ENCODE measurements at regions not wholly inside any gene's neighbourhood (a gene's known extent, or its start where the extent isn't known, plus 50 kb on each side); places are given as distances from the start of the nearest gene placed in this dataset.

GRCh38 chr2:239537633-239538356 lies 137.0 kb upstream of the HDAC4 start:
- DNase-seq (ENCODE audit: low read depth in 2 of 2), result no peak

DNA sequence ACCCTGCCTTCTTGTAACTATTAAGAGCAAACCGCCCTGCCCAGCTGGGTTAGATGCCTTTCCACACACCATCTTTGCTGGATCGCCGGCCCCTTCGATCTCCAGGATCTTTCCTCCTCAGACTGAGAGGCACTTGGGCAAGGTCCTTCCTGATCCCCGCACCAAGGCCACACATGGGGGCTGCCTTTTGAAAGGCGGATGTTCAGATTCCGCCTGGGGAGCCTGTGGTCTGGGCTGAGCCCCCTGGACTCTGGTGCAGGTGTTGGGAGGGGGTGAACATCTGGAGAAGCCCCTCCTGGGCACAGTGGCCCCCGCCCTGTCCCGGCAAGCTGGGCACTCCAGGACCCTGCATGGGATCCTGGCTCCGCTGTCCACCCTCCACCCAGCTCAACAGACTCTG lies 135.4 kb upstream of the HDAC4 start:
- no peak for DNase-seq (ENCODE audit: low read depth in 2 of 2)

GRCh38 chr2:239535413-239536144 lies 134.8 kb upstream of the HDAC4 start:
- no peak for DNase-seq (ENCODE audit: low read depth in 2 of 2)

DNA sequence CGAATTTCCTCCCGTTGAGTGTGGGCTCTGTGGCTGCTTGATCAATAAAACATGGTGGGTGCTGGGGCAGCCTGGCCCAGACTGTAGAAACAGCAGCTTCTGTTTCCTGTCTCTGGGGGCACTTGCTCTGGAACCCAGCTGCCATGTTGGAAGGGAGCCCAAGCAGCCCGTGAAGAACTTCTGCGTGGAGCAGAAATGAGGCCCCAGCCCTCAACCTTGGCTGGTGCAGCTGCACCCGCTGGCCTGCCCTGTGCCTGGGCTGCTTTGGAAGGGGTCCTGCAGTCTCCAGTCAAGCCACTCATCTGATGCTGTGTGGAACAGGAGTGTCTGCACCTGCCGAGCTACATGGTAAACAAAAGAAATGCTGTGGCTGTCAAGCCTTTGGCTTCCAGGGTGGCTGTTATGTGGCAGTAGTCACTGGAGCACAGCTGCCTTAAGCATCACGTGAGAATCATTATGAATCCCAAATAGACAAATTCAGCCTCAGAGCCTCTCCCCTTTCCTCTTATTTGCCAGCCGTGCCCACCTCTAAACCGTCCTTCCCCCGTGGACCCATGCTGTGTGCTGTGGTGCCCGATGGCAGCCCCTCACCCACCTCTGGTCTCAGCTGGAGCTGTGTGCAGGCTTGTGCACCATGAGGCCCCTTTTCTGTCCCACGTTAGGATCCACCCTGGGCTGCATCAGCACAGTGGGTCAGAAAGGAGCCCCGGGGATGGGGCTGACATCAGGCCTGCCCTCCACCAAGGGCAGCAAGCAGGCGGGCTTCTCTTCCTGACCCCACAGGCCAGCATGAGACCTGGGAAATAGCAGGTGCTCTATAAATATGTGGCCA lies 134.0 kb upstream of the HDAC4 start:
- DNase-seq (ENCODE audit: low read depth in 2 of 2), result no peak

GRCh38 chr2:239533569-239534316 lies 132.9 kb upstream of the HDAC4 start:
- DNase-seq (ENCODE audit: low read depth in 2 of 2), result no peak

- no peak for DNase-seq (ENCODE audit: low read depth in 2 of 2)
Measured at GRCh38 chr2:239532859-239533258, 132.0 kb upstream of the HDAC4 start.

DNA sequence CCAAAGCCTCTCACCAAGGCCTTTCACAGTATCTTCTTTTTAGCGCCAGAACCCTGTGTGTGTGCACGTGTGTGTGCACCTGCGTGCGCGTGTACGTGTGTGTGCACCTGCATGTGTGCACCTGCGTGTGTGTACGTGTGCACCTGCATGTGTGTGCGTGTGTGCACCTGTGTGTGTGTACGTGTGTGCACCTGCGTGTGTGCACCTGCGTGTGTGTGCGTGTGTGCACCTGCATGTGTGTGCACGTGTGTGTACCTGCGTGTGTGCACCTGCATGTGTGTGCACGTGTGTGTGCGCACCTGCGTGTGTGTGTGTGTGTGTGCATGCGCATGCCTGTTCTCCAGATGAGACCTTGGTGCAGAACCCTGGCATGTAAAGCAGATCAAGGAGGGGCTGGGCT lies 131.4 kb upstream of the HDAC4 start:
- no peak for DNase-seq (ENCODE audit: low read depth in 2 of 2)

DNA sequence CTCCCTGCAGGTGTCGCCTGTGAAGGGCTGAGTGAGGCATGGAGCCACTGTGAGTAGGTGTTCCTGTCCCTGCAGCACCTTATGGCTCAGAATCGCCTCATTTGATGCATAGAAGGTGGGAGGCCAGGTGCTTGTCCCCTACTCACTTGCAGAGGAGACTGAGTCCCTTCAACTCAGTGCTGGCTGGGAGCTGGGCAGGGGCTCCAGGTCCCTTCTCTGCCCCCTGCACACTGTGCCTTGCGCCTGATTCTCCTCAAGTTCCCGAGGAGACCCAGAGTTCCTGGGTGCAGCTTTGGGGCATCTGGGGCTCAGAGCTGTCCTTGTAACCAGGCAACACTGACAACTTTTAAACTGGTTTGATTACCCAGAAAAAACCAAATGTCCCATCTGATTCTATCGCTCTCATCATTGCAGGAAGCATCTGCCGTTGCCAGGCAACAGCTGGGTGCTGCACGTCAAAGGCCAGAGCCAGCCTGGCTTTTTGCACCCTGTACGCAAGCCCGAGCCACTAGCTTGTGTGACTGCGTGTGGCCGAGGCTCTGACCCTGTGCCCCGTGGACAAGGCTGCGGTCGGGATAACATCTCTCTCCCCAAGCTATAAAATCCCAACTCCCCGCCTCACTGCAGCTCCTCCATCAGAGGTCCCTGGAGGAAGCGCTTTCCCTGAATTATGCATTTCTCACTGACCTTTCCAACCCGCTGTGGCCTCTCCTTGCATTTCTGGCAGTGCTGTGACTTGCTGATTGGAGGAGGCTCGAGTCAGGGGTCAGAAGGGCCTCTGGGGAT lies 130.8 kb upstream of the HDAC4 start:
- no peak for DNase-seq (ENCODE audit: low read depth in 2 of 2)

DNA sequence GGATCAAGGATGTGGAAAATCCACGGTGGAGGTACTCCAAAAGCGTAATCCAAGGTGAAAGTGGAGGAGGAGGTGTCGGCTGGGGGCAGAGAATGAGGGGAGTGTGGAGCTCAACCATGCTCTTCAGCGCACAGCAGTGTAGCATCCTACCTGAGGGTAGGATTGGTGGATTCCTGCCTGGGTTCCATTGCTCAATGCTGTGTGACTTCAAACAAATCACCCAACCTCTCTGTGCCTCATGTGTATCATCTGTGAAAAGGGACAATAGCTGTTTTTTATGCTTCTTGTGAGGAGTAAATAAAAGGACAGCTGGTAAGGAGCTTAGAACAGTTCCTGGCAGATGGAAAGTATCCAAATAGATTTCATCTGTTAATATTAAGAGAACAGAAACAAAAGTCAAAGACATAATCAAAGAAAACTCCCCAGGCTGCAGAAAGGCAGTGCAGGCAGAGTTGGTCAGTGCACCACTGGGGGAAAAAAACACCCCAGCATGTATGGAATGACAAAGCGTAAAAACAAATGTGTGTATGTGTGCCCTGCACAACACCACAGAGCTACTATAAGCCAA lies 130.0 kb upstream of the HDAC4 start:
- DNase-seq (ENCODE audit: low read depth in 2 of 2), result no peak

DNA sequence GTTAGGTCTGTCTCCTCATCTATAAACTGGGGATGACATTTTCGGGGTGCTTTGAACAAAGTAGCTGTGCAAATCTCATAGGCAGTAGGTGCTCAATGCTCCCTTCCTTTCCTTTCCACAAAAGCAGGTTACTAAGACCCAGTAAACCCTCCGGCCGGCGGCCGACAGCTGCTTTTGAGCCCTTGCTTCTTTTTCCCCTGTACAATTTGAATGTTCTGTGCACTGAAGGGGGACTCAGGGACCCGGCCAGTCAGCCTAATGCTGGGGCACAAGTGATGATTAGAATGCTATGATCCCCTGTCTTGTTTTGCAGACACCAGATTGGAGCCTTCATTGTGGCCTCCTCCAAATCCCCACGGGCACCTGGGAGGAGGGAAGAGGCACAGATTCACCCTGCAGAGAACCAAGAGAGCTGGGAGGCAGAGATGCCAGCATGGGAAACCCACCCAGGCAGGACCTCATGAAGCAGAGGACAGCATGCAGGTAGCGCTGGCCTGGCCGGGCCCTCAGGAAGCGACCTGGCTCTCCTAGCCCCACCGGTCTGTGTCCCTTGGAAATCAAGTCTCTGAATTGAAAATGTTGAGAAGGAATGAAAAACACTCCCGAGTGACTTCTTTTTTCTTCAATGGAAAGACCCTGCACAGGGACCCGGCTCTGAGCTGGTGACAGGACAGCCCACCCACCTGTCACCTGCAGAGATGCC lies 128.6 kb upstream of the HDAC4 start:
- no peak for DNase-seq (ENCODE audit: low read depth in 2 of 2)

GRCh38 chr2:239528883-239529282 lies 128.1 kb upstream of the HDAC4 start:
- DNase-seq (ENCODE audit: low read depth in 2 of 2), result no peak

DNA sequence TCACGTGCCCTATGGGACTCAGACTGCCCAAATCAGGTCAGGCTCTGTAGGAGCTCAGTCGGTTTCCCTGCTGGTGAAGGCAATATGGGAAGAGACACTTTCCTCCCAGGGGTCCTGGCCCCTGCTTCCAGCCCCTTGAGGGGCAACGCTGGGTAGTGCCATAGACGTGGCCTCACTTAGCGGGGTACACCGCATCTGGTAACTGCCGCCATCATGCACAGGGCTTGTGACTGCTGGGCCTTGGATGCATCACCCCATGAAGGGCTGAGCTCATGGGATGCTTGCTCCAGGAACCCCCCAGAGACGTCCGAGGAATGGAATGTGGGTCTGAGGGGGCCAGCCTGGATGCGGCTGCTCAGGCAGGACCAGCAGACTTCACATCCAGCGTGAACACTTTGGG lies 127.3 kb upstream of the HDAC4 start:
- no peak for DNase-seq (ENCODE audit: low read depth in 2 of 2)

DNA sequence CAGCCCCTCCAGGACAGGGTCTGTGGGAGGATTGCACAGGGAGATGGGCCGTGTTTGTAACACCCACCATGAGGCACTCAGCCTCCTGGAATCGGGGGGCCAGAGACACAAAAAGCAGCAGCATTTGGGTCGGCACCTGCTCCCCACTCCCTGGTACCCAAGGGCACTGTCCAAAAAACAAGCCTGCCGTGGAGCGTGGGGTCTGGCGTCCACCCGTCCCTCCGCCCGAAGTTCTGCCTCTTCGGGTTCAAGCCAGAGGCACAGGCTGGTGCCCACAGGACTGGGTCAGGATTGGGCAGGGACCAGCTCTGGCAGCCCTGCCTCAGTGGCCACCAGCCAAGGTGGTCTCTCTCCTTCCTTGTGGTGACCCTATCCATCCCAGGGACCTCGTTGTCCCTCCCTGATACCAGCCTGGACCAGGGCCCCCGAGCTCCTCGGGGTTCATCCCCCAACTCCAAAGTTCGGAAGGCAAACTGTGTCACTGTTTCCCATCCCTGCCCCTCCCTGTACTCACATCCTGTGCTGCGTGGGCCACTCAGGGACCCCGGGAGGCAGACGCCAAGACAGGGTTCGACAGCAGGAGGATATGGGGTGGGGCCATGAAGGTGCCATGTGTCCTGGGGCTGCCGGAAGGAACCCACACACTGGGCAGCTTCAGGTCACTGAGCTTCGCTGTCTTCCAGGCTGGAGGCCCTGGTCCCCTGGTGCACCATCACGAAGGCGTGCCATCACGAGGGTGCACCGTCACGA lies 126.0 kb upstream of the HDAC4 start:
- DNase-seq (ENCODE audit: low read depth in 2 of 2), result no peak

DNA sequence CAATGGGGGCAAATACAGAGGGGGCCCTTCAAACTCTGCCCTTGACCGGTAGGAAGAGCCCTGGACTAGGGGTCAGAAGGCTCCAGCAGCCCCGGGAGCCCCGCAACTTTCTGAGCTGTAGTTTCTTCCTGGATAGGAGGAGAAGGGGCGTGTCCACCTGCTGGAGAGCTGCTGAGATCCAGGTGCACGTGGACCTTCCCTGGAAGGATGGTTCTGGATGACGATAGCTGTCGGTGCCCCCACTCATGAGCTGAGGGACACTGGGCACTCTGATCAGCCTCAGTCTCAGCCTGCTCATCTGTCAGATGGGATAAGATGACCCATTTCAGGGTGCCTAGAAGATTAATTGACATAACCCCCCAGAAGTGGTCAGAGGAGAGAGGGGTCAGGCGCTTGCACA lies 125.2 kb upstream of the HDAC4 start:
- no peak for DNase-seq (ENCODE audit: low read depth in 2 of 2)

DNA sequence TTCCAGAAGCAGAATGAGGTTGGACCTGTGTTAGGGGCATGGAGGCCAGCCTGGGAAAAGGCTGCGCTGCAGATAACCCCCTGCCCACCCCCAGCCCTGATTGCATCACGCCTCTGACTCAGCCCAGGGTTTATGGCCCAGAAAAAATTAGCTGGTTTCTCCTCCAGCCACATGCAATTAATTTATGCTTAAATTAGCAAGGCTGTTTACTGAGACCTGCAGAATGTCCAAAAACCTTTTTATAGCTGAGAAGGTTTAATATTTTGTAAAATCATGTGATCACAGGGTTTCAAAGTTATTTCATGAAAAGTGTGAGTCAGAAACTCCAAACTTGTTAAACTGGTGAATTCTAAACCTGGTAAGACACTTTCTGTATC lies 123.1 kb upstream of the HDAC4 start:
- DNase-seq (ENCODE audit: low read depth in 2 of 2), result no peak

- DNase-seq (ENCODE audit: low read depth in 2 of 2), result no peak
Measured at GRCh38 chr2:239523147-239523953, 122.5 kb upstream of the HDAC4 start.

DNA sequence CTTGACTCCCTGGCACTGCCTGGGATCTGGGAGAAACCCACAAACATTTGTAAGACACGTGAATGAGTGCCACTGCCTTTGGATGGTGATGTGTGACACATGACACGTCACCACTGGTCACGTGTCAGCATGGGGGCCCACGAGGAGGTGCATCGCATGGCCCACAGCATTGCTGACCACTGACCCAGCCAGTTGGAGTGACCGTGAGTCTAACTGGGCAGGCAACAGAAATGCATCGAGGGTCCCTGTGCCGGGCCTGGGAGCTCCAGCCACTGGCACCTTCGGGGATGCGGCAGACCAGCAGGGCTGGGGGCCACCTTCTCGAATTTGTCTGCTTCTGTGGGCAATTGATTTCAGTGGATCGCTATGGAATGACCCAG lies 121.9 kb upstream of the HDAC4 start:
- DNase-seq (ENCODE audit: low read depth in 2 of 2), result no peak

DNA sequence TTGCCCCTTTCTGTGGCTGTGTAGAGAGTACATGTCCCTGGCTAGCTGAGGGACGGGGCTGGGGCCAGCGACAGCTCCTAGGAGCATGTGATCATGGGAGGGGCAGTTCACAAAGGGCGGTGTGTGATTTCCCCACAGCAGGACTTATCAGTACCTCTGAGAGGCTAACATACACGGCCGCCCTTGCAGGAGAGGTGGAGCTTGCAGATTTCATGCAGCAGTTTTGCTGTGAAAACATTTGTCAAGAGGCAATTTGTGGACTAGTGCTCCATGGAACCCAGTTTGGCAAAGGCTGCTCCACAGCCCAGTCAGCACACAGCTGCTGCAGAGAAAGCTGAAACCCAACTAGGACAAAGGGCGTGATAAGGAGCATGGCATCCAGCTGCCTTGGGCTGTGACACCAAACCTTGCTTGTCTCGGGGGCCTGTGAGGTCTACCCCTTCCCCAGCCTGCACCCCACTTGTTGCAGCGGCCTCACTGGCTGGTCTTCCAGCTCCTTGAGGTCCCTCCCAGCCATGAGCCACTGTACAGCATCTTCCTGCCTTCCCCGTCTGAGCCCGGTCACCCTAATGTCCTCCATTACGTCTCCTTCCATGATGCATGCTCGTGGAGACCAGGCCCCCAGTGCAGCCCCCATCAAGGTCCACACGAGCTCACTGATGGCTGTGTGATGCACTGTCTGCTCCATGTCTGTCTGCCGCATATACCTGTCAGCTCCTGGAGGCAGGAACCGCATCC lies 121.4 kb upstream of the HDAC4 start:
- no peak for DNase-seq (ENCODE audit: low read depth in 2 of 2)
